Stomach smooth muscle (tissue), 2 donors: ENCODE measurements at regions not wholly inside any gene's neighbourhood (a gene's known extent, or its start where the extent isn't known, plus 50 kb on each side); places are given as distances from the start of the nearest gene placed in this dataset.

Experiments used
- H3K27ac ChIP-seq: one replicate; pipeline ENCODE4 v1.7.0; 2013; ENCODE audit warnings: mild to moderate bottlenecking, low read length, inconsistent platforms
- H3K27me3 ChIP-seq, 2 donors: one replicate each; pipeline ENCODE4 v1.7.0; 2013; ENCODE audit warnings: low read length in 2 of 2; ENCODE audit not compliant: insufficient read depth in 2 of 2, control insufficient read depth in 1 of 2
- H3K36me3 ChIP-seq, 2 donors: one replicate each; pipeline ENCODE4 v1.7.0; 2013; ENCODE audit warnings: low read length in 2 of 2; ENCODE audit not compliant: control insufficient read depth in 2 of 2, insufficient read depth in 2 of 2
- H3K4me1 ChIP-seq: one replicate; pipeline ENCODE4 v1.7.0; 2013; ENCODE audit warnings: low read length; ENCODE audit not compliant: control insufficient read depth, insufficient read depth
- H3K4me3 ChIP-seq, 2 donors: one replicate each; pipeline ENCODE4 v1.7.0; 2013; ENCODE audit warnings: low read length in 2 of 2
- H3K9ac ChIP-seq, 2 donors: one replicate each; pipeline ENCODE4 v1.7.0; 2013; ENCODE audit warnings: low read length in 2 of 2, mild to moderate bottlenecking in 1 of 2
- H3K9me3 ChIP-seq, 2 donors: one replicate each; pipeline ENCODE4 v1.7.0; 2013; ENCODE audit warnings: low read length in 2 of 2; ENCODE audit not compliant: control insufficient read depth in 2 of 2
- donor health status: healthy.
- donor health status: Pancreatic carcinoma.

- no peaks in the 10 kb centered on the region for H3K36me3 ChIP-seq
- no peaks in the 10 kb centered on the region for H3K4me1 ChIP-seq
- H3K27me3 ChIP-seq, result peaks cover 0 to 12% of the 10 kb centered on the region in 2 donors
- peaks cover 0 to 6% of the 10 kb centered on the region in 2 donors for H3K9me3 ChIP-seq
- no peak overlapping the region for H3K4me3 ChIP-seq
- no peak overlapping the region for H3K27ac ChIP-seq
- no peak overlapping the region for H3K9ac ChIP-seq
Observed at GRCh38 chr12:108004319-108004718, 124.8 kb upstream of the WSCD2 start.

GRCh38 chr12:108008163-108008905 is 120.8 kb upstream of the WSCD2 start:
- peaks cover 0 to 4% of the 10 kb centered on the region in 2 donors for H3K27me3 ChIP-seq
- no peaks in the 10 kb centered on the region for H3K4me1 ChIP-seq
- no peaks in the 10 kb centered on the region for H3K9me3 ChIP-seq
- H3K9ac ChIP-seq, result no peak overlapping the region
- no peak overlapping the region for H3K27ac ChIP-seq
- H3K36me3 ChIP-seq, result no peaks in the 10 kb centered on the region
- H3K4me3 ChIP-seq, result no peak overlapping the region

GRCh38 chr12:108009442-108010070 is 119.5 kb upstream of the WSCD2 start:
- H3K9me3 ChIP-seq, result no peaks in the 10 kb centered on the region
- H3K27ac ChIP-seq, result no peak overlapping the region
- no peaks in the 10 kb centered on the region for H3K4me1 ChIP-seq
- H3K4me3 ChIP-seq, result no peak overlapping the region
- H3K9ac ChIP-seq, result no peak overlapping the region
- no peaks in the 10 kb centered on the region for H3K36me3 ChIP-seq
- H3K27me3 ChIP-seq, result peaks cover 0 to 2% of the 10 kb centered on the region in 2 donors

GRCh38 chr12:108016022-108016564 is 113.0 kb upstream of the WSCD2 start:
- no peak overlapping the region for H3K27ac ChIP-seq
- H3K9me3 ChIP-seq, result no peaks in the 10 kb centered on the region
- no peaks in the 10 kb centered on the region for H3K36me3 ChIP-seq
- no peak overlapping the region for H3K4me3 ChIP-seq
- H3K4me1 ChIP-seq, result no peaks in the 10 kb centered on the region
- no peak overlapping the region for H3K9ac ChIP-seq
- peaks cover 0 to 2% of the 10 kb centered on the region in 2 donors for H3K27me3 ChIP-seq

- Histone ChIP-seq H3K4me1 (no peaks in the 10 kb centered on the region), H3K4me3 (no peak overlapping the region), H3K27ac (no peak overlapping the region), H3K9me3 (peaks cover 0 to 7% of the 10 kb centered on the region in 2 donors), H3K9ac (no peak overlapping the region), H3K27me3 (peaks cover 0 to 2% of the 10 kb centered on the region in 2 donors), H3K36me3 (no peaks in the 10 kb centered on the region)
Observed at GRCh38 chr12:108017472-108018057, 111.5 kb upstream of the WSCD2 start.

GRCh38 chr12:108019862-108020261 is 109.2 kb upstream of the WSCD2 start:
- H3K4me3 ChIP-seq, result no peak overlapping the region
- H3K9me3 ChIP-seq, result peaks cover 0 to 7% of the 10 kb centered on the region in 2 donors
- no peaks in the 10 kb centered on the region for H3K36me3 ChIP-seq
- H3K27me3 ChIP-seq, result no peaks in the 10 kb centered on the region
- H3K9ac ChIP-seq, result no peak overlapping the region
- no peaks in the 10 kb centered on the region for H3K4me1 ChIP-seq
- H3K27ac ChIP-seq, result no peak overlapping the region

GRCh38 chr12:108021141-108021540 is 107.9 kb upstream of the WSCD2 start:
- H3K36me3 ChIP-seq, result no peaks in the 10 kb centered on the region
- no peaks in the 10 kb centered on the region for H3K4me1 ChIP-seq
- no peak overlapping the region for H3K27ac ChIP-seq

GRCh38 chr12:108021949-108022522 is 107.1 kb upstream of the WSCD2 start:
- Histone ChIP-seq H3K4me3 (no peak overlapping the region), H3K9me3 (peaks cover 0 to 10% of the 10 kb centered on the region in 2 donors), H3K4me1 (no peaks in the 10 kb centered on the region), H3K9ac (no peak overlapping the region), H3K27ac (no peak overlapping the region), H3K27me3 (no peaks in the 10 kb centered on the region), H3K36me3 (no peaks in the 10 kb centered on the region)

More at GRCh38 chr12:108021141-108021540, 107.9 kb upstream of the WSCD2 start:
- Histone ChIP-seq H3K9ac (no peak overlapping the region), H3K4me3 (no peak overlapping the region), H3K9me3 (peaks cover 0 to 8% of the 10 kb centered on the region in 2 donors), H3K27me3 (no peaks in the 10 kb centered on the region)

- H3K4me3 ChIP-seq, result no peak overlapping the region
- no peak overlapping the region for H3K9ac ChIP-seq
- H3K4me1 ChIP-seq, result no peaks in the 10 kb centered on the region
- H3K9me3 ChIP-seq, result peaks cover 0 to 3% of the 10 kb centered on the region in 2 donors
- peaks cover 3 to 7% of the 10 kb centered on the region in 2 donors for H3K27me3 ChIP-seq
- H3K36me3 ChIP-seq, result no peaks in the 10 kb centered on the region
- no peak overlapping the region for H3K27ac ChIP-seq
Observed at GRCh38 chr12:108029051-108029835, 99.8 kb upstream of the WSCD2 start.

- Histone ChIP-seq H3K27me3 (peaks cover 0 to 7% of the 10 kb centered on the region in 2 donors), H3K9me3 (no peaks in the 10 kb centered on the region), H3K36me3 (no peaks in the 10 kb centered on the region), H3K4me1 (no peaks in the 10 kb centered on the region), H3K4me3 (no peak overlapping the region), H3K27ac (no peak overlapping the region), H3K9ac (no peak overlapping the region)
Observed at GRCh38 chr12:108033090-108033489, 96.0 kb upstream of the WSCD2 start.
